ENCODE measurements at regions not wholly inside any gene's neighbourhood (a gene's known extent, or its start where the extent isn't known, plus 50 kb on each side); places are given as distances from the start of the nearest gene placed in this dataset.

DNA sequence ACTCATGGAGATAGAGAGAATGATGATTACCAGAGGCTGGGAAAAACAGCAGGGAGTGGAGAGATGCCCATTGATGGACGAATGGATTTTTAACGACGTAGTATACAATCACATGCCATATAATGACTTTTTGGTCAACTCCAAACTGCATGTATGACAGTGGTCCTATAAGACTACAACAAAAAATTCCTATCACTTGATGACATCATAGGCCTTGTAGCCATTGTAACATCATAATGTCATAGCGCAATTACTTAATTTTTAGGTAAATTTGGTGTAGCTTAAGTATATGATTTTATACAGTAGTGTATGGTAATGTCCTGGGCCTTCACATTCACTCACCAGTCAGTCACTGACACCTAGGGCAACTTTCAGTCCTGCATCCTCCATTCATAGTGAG is 264.3 kb downstream of the RAP2B start:
- DNase-seq (no peak), ATAC-seq (ENCODE audit: poor library complexity) (no peak)
- ChIA-PET CTCF (no interaction called here), POLR2A (no interaction called here)
- no peaks in the 10 kb centered on the region for H3K27me3 ChIP-seq (ENCODE audit: control insufficient read depth in 1 of 2, insufficient read depth in 2 of 2, low read length in 2 of 2)
- H3K36me3 Mint-ChIP-seq (ENCODE audit: low read depth): peaks cover 14% of the 10 kb centered on the region
- no peak overlapping the region for H3K4me3 Mint-ChIP-seq
- H3K4me1 Mint-ChIP-seq (ENCODE audit: low read depth): no peaks in the 10 kb centered on the region
- H3K27ac Mint-ChIP-seq: no peak overlapping the region
- H3K4me1 ChIP-seq (ENCODE audit: insufficient read depth, low read length): no peaks in the 10 kb centered on the region
- H3K27me3 Mint-ChIP-seq: no peaks in the 10 kb centered on the region
- TF ChIP-seq, protein P1, sequence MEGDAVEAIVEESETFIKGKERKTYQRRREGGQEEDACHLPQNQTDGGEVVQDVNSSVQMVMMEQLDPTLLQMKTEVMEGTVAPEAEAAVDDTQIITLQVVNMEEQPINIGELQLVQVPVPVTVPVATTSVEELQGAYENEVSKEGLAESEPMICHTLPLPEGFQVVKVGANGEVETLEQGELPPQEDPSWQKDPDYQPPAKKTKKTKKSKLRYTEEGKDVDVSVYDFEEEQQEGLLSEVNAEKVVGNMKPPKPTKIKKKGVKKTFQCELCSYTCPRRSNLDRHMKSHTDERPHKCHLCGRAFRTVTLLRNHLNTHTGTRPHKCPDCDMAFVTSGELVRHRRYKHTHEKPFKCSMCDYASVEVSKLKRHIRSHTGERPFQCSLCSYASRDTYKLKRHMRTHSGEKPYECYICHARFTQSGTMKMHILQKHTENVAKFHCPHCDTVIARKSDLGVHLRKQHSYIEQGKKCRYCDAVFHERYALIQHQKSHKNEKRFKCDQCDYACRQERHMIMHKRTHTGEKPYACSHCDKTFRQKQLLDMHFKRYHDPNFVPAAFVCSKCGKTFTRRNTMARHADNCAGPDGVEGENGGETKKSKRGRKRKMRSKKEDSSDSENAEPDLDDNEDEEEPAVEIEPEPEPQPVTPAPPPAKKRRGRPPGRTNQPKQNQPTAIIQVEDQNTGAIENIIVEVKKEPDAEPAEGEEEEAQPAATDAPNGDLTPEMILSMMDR (IDR thresholded peaks at IDR 0.05): no peak
- intact Hi-C loops (cut with DNase I, micrococcal nuclease): no loop called here
- H3K9me3 ChIP-seq (ENCODE audit: control insufficient read depth in 1 of 2, insufficient read depth in 1 of 2, low read length in 2 of 2): peaks cover 13 to 26% of the 10 kb centered on the region in 2 experiments
- H3K9me3 Mint-ChIP-seq: peaks cover 22% of the 10 kb centered on the region
- H3K4me3 ChIP-seq (ENCODE audit: low read length): no peak overlapping the region
- no peak overlapping the region for H3K27ac ChIP-seq (ENCODE audit: low read depth in 1 of 2, low read length in 2 of 2)
- H3K36me3 ChIP-seq (ENCODE audit: insufficient read depth, low read length): no peaks in the 10 kb centered on the region

DNA sequence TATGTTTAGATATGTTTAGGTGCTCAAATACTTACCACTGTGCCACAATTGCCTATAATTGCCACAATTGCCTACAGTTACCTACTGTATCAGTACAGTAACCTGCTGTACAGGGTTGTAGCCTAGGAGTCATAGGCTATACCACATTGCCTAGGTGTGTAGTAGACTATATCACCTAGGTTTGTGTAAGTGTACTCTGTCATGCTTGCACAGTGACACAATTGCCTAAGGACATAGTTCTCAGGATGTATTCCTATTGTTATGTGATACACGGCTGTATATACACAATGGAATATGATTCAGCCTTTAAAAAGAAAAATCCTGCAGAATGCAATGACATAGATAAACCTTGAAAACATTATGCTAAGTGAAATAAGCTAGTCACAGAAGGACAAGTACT is 264.8 kb downstream of the RAP2B start:
- POLR2A ChIA-PET: no interaction called here
- CTCF ChIA-PET: no interaction called here

DNA sequence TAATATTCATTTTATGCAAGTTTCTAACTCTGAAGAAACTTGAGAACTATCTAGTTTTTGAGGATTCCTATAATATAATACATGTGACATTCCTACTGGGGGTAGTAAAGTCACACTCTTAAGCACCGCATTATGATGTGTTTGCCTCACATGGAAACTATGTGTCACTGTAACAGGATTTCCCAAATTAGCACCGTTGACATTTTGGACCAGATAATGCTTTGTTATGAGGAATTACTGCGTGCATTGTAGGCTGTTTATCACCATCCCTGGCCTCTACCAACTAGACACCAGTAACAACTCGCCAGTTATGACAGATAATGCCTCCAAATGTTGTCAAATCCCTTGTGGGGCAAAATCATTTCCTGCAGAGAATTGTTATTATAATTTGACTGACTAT is 267.8 kb downstream of the RAP2B start:
- no peaks in the 10 kb centered on the region for H3K27me3 ChIP-seq (ENCODE audit: control insufficient read depth in 1 of 2, insufficient read depth in 2 of 2, low read length in 2 of 2)
- intact Hi-C loops (cut with DNase I, micrococcal nuclease): no loop called here
- H3K4me3 Mint-ChIP-seq: no peak overlapping the region
- DNase-seq (no peak), ATAC-seq (ENCODE audit: poor library complexity) (no peak)
- H3K27me3 Mint-ChIP-seq: no peaks in the 10 kb centered on the region
- H3K9me3 ChIP-seq (ENCODE audit: control insufficient read depth in 1 of 2, insufficient read depth in 1 of 2, low read length in 2 of 2): no peaks in the 10 kb centered on the region
- ChIA-PET CTCF (no interaction called here), POLR2A (no interaction called here)
- H3K36me3 Mint-ChIP-seq (ENCODE audit: low read depth): no peaks in the 10 kb centered on the region
- no peak overlapping the region for H3K27ac Mint-ChIP-seq
- no peaks in the 10 kb centered on the region for H3K4me1 ChIP-seq (ENCODE audit: insufficient read depth, low read length)
- no peak overlapping the region for H3K27ac ChIP-seq (ENCODE audit: low read depth in 1 of 2, low read length in 2 of 2)
- H3K9me3 Mint-ChIP-seq: peaks cover 3% of the 10 kb centered on the region
- H3K36me3 ChIP-seq (ENCODE audit: insufficient read depth, low read length): no peaks in the 10 kb centered on the region
- TF ChIP-seq, protein P1 (IDR thresholded peaks at IDR 0.05): no peak
- no peaks in the 10 kb centered on the region for H3K4me1 Mint-ChIP-seq (ENCODE audit: low read depth)
- H3K4me3 ChIP-seq (ENCODE audit: low read length): no peak overlapping the region

More for the DNA sequence above, 264.8 kb downstream of the RAP2B start:
- peaks cover 9 to 26% of the 10 kb centered on the region in 2 experiments for H3K9me3 ChIP-seq (ENCODE audit: control insufficient read depth in 1 of 2, insufficient read depth in 1 of 2, low read length in 2 of 2)
- Mint-ChIP-seq H3K27me3 (no peaks in the 10 kb centered on the region), H3K36me3 (ENCODE audit: low read depth) (peaks cover 14% of the 10 kb centered on the region), H3K4me3 (no peak overlapping the region), H3K9me3 (peaks cover 22% of the 10 kb centered on the region), H3K27ac (no peak overlapping the region), H3K4me1 (ENCODE audit: low read depth) (no peaks in the 10 kb centered on the region)
- no peak for DNase-seq
- no peak overlapping the region for H3K27ac ChIP-seq (ENCODE audit: low read depth in 1 of 2, low read length in 2 of 2)
- no peaks in the 10 kb centered on the region for H3K27me3 ChIP-seq (ENCODE audit: control insufficient read depth in 1 of 2, insufficient read depth in 2 of 2, low read length in 2 of 2)
- ATAC-seq (ENCODE audit: poor library complexity): no peak
- no peaks in the 10 kb centered on the region for H3K36me3 ChIP-seq (ENCODE audit: insufficient read depth, low read length)
- TF ChIP-seq, protein P1 (IDR thresholded peaks at IDR 0.05): no peak
- H3K4me1 ChIP-seq (ENCODE audit: insufficient read depth, low read length): no peaks in the 10 kb centered on the region
- intact Hi-C loops (cut with DNase I, micrococcal nuclease): no loop called here
- H3K4me3 ChIP-seq (ENCODE audit: low read length): no peak overlapping the region
